Astrocyte (in vitro differentiated cells and primary cell): ENCODE measurements at regions not wholly inside any gene's neighbourhood (a gene's known extent, or its start where the extent isn't known, plus 50 kb on each side); places are given as distances from the start of the nearest gene placed in this dataset.

Experiments used
- DNase-seq: peaks from one replicate; pipeline ENCODE4 v3.0.0-alpha.2; 2010; ENCODE audit warnings: low read depth
- FAIRE-seq: peaks from 2 replicates; lab custom pipeline; 2011; peaks lifted over from hg19 to GRCh38; lab: Jason Lieb, UNC
- H2AFZ ChIP-seq: 2 replicates; pipeline ENCODE4 v1.6.0; 2012; ENCODE audit warnings: low read depth, low read length, inconsistent platforms
- H3K27ac ChIP-seq: 2 replicates; pipeline ENCODE4 v1.5.1; 2011; ENCODE audit warnings: low read depth, low read length, inconsistent platforms
- H3K27me3 ChIP-seq: 2 replicates; pipeline ENCODE4 v1.6.0; 2011; ENCODE audit warnings: low read length, inconsistent platforms; ENCODE audit not compliant: insufficient read depth
- H3K36me3 ChIP-seq: 2 replicates; pipeline ENCODE4 v1.5.1; 2011; ENCODE audit warnings: low read length, inconsistent platforms; ENCODE audit not compliant: insufficient read depth
- H3K4me1 ChIP-seq: 2 replicates; pipeline ENCODE4 v1.5.1; 2011; ENCODE audit warnings: low read length, inconsistent platforms; ENCODE audit not compliant: insufficient read depth
- H3K4me2 ChIP-seq: 2 replicates; pipeline ENCODE4 v1.6.0; 2012; ENCODE audit warnings: low read length, inconsistent platforms
- H3K4me3 ChIP-seq: 2 replicates; pipeline ENCODE4 v1.5.1; 2011; ENCODE audit warnings: low read depth, mild to moderate bottlenecking, low read length, inconsistent platforms; ENCODE audit not compliant: insufficient read depth
- H3K79me2 ChIP-seq: 2 replicates; pipeline ENCODE4 v1.6.0; 2012; ENCODE audit warnings: mild to moderate bottlenecking, low read length, inconsistent platforms; ENCODE audit not compliant: insufficient read depth
- H3K9ac ChIP-seq: 2 replicates; pipeline ENCODE4 v1.6.0; 2012; ENCODE audit warnings: mild to moderate bottlenecking, low read length, inconsistent platforms
- H3K9me3 ChIP-seq: 2 replicates; pipeline ENCODE4 v1.5.1; 2012; ENCODE audit warnings: low read depth, mild to moderate bottlenecking, low read length, inconsistent platforms; ENCODE audit not compliant: insufficient read depth
- H4K20me1 ChIP-seq: 2 replicates; pipeline ENCODE4 v1.6.0; 2012; ENCODE audit warnings: low read length, inconsistent platforms; ENCODE audit not compliant: insufficient read depth
- H3K27ac Mint-ChIP-seq: one replicate; pipeline ENCODE4 v1.8.0; 2021; ENCODE audit warnings: mild to moderate bottlenecking, mixed read lengths; ENCODE audit not compliant: unreplicated experiment
- H3K27me3 Mint-ChIP-seq: one replicate; pipeline ENCODE4 v1.8.0; 2021; ENCODE audit warnings: low read depth, mixed read lengths; ENCODE audit not compliant: unreplicated experiment
- H3K36me3 Mint-ChIP-seq: one replicate; pipeline ENCODE4 v1.8.0; 2021; ENCODE audit warnings: low read depth, mixed read lengths; ENCODE audit not compliant: unreplicated experiment
- H3K4me1 Mint-ChIP-seq: one replicate; pipeline ENCODE4 v1.8.0; 2021; ENCODE audit warnings: low read depth, mixed read lengths; ENCODE audit not compliant: unreplicated experiment
- H3K4me3 Mint-ChIP-seq: one replicate; pipeline ENCODE4 v1.8.0; 2021; ENCODE audit warnings: mild to moderate bottlenecking, moderate library complexity, mixed read lengths; ENCODE audit not compliant: unreplicated experiment
- H3K9me3 Mint-ChIP-seq: one replicate; pipeline ENCODE4 v1.8.0; 2021; ENCODE audit warnings: mild to moderate bottlenecking, mixed read lengths; ENCODE audit not compliant: unreplicated experiment
- EZH2 ChIP-seq: IDR thresholded peaks from 2 replicates; pipeline ENCODE4 v1.6.1; 2012; ENCODE audit warnings: mild to moderate bottlenecking, low read length, inconsistent platforms; ENCODE audit not compliant: insufficient read depth
- TF ChIP-seq, protein P1 (sequence below): IDR thresholded peaks from 2 replicates; pipeline ENCODE4 v1.5.1; 2011; ENCODE audit warnings: low read depth, mild to moderate bottlenecking, inconsistent platforms, low read length, moderate library complexity; ENCODE audit not compliant: insufficient read depth

- Histone ChIP-seq H3K27ac (no peak overlapping the region), H3K4me1 (peaks cover 7% of the 10 kb centered on the region), H3K79me2 (no peaks in the 10 kb centered on the region), H3K27me3 (no peaks in the 10 kb centered on the region), H3K9ac (no peak overlapping the region), H4K20me1 (no peaks in the 10 kb centered on the region), H3K4me3 (no peak overlapping the region), H3K4me2 (no peak overlapping the region), H3K36me3 (no peaks in the 10 kb centered on the region), H3K9me3 (no peaks in the 10 kb centered on the region), H2AFZ (no peak overlapping the region)
- DNase-seq = peak; percentile 29
- Mint-ChIP-seq H3K27me3 (peaks cover 24% of the 10 kb centered on the region), H3K36me3 (no peaks in the 10 kb centered on the region), H3K9me3 (peaks cover 4% of the 10 kb centered on the region), H3K4me1 (peaks cover 17% of the 10 kb centered on the region), H3K27ac (no peak overlapping the region), H3K4me3 (no peak overlapping the region)
- no peak for FAIRE-seq
- no peak for TF ChIP-seq EZH2
- TF ChIP-seq, protein P1, sequence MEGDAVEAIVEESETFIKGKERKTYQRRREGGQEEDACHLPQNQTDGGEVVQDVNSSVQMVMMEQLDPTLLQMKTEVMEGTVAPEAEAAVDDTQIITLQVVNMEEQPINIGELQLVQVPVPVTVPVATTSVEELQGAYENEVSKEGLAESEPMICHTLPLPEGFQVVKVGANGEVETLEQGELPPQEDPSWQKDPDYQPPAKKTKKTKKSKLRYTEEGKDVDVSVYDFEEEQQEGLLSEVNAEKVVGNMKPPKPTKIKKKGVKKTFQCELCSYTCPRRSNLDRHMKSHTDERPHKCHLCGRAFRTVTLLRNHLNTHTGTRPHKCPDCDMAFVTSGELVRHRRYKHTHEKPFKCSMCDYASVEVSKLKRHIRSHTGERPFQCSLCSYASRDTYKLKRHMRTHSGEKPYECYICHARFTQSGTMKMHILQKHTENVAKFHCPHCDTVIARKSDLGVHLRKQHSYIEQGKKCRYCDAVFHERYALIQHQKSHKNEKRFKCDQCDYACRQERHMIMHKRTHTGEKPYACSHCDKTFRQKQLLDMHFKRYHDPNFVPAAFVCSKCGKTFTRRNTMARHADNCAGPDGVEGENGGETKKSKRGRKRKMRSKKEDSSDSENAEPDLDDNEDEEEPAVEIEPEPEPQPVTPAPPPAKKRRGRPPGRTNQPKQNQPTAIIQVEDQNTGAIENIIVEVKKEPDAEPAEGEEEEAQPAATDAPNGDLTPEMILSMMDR = no peak
Observed at GRCh38 chr10:3261921-3262320, 89.3 kb upstream of the PITRM1 start.

- Histone ChIP-seq H2AFZ (no peak overlapping the region), H3K79me2 (no peaks in the 10 kb centered on the region), H3K9me3 (no peaks in the 10 kb centered on the region), H3K27me3 (no peaks in the 10 kb centered on the region), H4K20me1 (no peaks in the 10 kb centered on the region), H3K4me3 (no peak overlapping the region), H3K27ac (no peak overlapping the region), H3K9ac (no peak overlapping the region), H3K4me2 (no peak overlapping the region), H3K36me3 (no peaks in the 10 kb centered on the region), H3K4me1 (peaks cover 7% of the 10 kb centered on the region)
- H3K4me3 Mint-ChIP-seq = no peak overlapping the region
- H3K9me3 Mint-ChIP-seq = peaks cover 4% of the 10 kb centered on the region
- H3K4me1 Mint-ChIP-seq = peaks cover 13% of the 10 kb centered on the region
- no peak for DNase-seq
- FAIRE-seq = no peak
- TF ChIP-seq EZH2 = no peak
- TF ChIP-seq, protein P1 = no peak
- no peak overlapping the region for H3K27ac Mint-ChIP-seq
- peaks cover 26% of the 10 kb centered on the region for H3K27me3 Mint-ChIP-seq
- H3K36me3 Mint-ChIP-seq = no peaks in the 10 kb centered on the region
Observed at GRCh38 chr10:3260066-3260834, 87.7 kb upstream of the PITRM1 start.

GRCh38 chr10:3259499-3259898, 86.9 kb upstream of the PITRM1 start:
- Histone ChIP-seq H3K27ac (no peak overlapping the region), H3K27me3 (no peaks in the 10 kb centered on the region), H3K9ac (no peak overlapping the region), H2AFZ (no peak overlapping the region), H4K20me1 (no peaks in the 10 kb centered on the region), H3K4me2 (no peak overlapping the region), H3K9me3 (no peaks in the 10 kb centered on the region), H3K36me3 (no peaks in the 10 kb centered on the region), H3K4me1 (peaks cover 5% of the 10 kb centered on the region), H3K79me2 (no peaks in the 10 kb centered on the region), H3K4me3 (no peak overlapping the region)
- Mint-ChIP-seq H3K4me3 (no peak overlapping the region), H3K27me3 (peaks cover 26% of the 10 kb centered on the region), H3K9me3 (peaks cover 4% of the 10 kb centered on the region), H3K27ac (no peak overlapping the region), H3K36me3 (no peaks in the 10 kb centered on the region), H3K4me1 (peaks cover 6% of the 10 kb centered on the region)
- TF ChIP-seq EZH2 = no peak
- TF ChIP-seq, protein P1 = no peak
- FAIRE-seq = no peak
- DNase-seq = no peak
